ENCODE measurements at regions not wholly inside any gene's neighbourhood (a gene's known extent, or its start where the extent isn't known, plus 50 kb on each side); places are given as distances from the start of the nearest gene placed in this dataset.

- Histone ChIP-seq H4K8ac (replicated peaks; ENCODE audit: insufficient read length, low read depth, low read length) (no peak overlapping the region), H2BK15ac (ENCODE audit: low read depth, low read length) (no peak overlapping the region), H3K4me2 (ENCODE audit: insufficient read depth, insufficient read length, low read length) (no peak overlapping the region), H4K91ac (ENCODE audit: insufficient read length, low read depth, low read length) (no peak overlapping the region), H3K9me3 (ENCODE audit: control insufficient read depth, low read depth, low read length) (no peaks in the 10 kb centered on the region), H2AK5ac (ENCODE audit: insufficient read length, low read length) (no peak overlapping the region), H4K20me1 (ENCODE audit: control insufficient read depth, insufficient read depth, insufficient read length) (no peaks in the 10 kb centered on the region), H3K79me1 (ENCODE audit: insufficient read depth, low read depth, low read length, poor library complexity, severe bottlenecking) (no peaks in the 10 kb centered on the region), H2AFZ (ENCODE audit: low read length) (no peak overlapping the region), H2BK20ac (ENCODE audit: low read depth, low read length, poor library complexity, severe bottlenecking) (no peak overlapping the region), H2BK120ac (ENCODE audit: low read depth, low read length, poor library complexity, severe bottlenecking) (no peak overlapping the region), H3K79me2 (ENCODE audit: insufficient read depth, low read length) (no peaks in the 10 kb centered on the region), H3K27ac (ENCODE audit: insufficient read length, low read depth, low read length) (no peak overlapping the region), H3K18ac (ENCODE audit: insufficient read length, low read depth, low read length) (no peak overlapping the region), H3K23me2 (ENCODE audit: insufficient read length, low read depth, low read length, poor library complexity, severe bottlenecking) (no peaks in the 10 kb centered on the region), H3K56ac (ENCODE audit: insufficient read length, low read depth, low read length) (no peak overlapping the region), H2BK5ac (ENCODE audit: insufficient read length, low read length) (no peak overlapping the region), H3K4ac (ENCODE audit: low read depth, low read length) (no peak overlapping the region), H3K23ac (ENCODE audit: insufficient read length, low read depth, low read length) (no peak overlapping the region), H3K27me3 (ENCODE audit: insufficient read depth, low read length) (no peaks in the 10 kb centered on the region), H4K5ac (ENCODE audit: insufficient read length, low read depth, low read length) (no peak overlapping the region), H3K4me1 (ENCODE audit: insufficient read depth, low read length) (no peaks in the 10 kb centered on the region), H3K9ac (ENCODE audit: extremely low read depth, insufficient read length, low read length) (no peak overlapping the region), H3K14ac (ENCODE audit: insufficient read depth, low read length) (no peak overlapping the region), H2BK12ac (ENCODE audit: insufficient read length, low read depth, low read length) (no peak overlapping the region), H3T11ph (ENCODE audit: low read length) (no peak overlapping the region)
- Mint-ChIP-seq H3K9me3 (peaks cover 2 to 6% of the 10 kb centered on the region in 2 experiments; a peak in 4 of 5 replicates), H3K27me3 (ENCODE audit: low read depth) (no peaks in the 10 kb centered on the region; the same call in 1 of the 2 replicates), H3K4me3 (no peak overlapping the region), H3K4me1 (peaks cover 4% of the 10 kb centered on the region in 2 experiments; a peak in 3 of 4 replicates), H3K27ac (no peak overlapping the region), H3K36me3 (ENCODE audit: insufficient read depth in 1 of 3, low read depth in 3 of 3) (peaks cover 0 to 8% (median 0%) of the 10 kb centered on the region in 3 experiments; a peak in 4 of 7 replicates)
- WGBS (ENCODE audit: extremely low coverage, insufficient read length, low lambda C conversion rate) = no CpG with 5 or more reads among the region's 1 CpG
- no peak for DNase-seq
- TF ChIP-seq, protein P1, sequence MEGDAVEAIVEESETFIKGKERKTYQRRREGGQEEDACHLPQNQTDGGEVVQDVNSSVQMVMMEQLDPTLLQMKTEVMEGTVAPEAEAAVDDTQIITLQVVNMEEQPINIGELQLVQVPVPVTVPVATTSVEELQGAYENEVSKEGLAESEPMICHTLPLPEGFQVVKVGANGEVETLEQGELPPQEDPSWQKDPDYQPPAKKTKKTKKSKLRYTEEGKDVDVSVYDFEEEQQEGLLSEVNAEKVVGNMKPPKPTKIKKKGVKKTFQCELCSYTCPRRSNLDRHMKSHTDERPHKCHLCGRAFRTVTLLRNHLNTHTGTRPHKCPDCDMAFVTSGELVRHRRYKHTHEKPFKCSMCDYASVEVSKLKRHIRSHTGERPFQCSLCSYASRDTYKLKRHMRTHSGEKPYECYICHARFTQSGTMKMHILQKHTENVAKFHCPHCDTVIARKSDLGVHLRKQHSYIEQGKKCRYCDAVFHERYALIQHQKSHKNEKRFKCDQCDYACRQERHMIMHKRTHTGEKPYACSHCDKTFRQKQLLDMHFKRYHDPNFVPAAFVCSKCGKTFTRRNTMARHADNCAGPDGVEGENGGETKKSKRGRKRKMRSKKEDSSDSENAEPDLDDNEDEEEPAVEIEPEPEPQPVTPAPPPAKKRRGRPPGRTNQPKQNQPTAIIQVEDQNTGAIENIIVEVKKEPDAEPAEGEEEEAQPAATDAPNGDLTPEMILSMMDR (conservative IDR thresholded peaks at IDR 0.05) = no peak
Observed at GRCh38 chr2:173803449-173803848, 161.7 kb downstream of the SP3 start.
